GM18907 (cell line): ENCODE measurements at regions not wholly inside any gene's neighbourhood (a gene's known extent, or its start where the extent isn't known, plus 50 kb on each side); places are given as distances from the start of the nearest gene placed in this dataset.
"Not testable (repeated sequence)": the region's sequence is repeated elsewhere in the genome, so short reads cannot be mapped to it uniquely, and the experiment has no call there.

Source experiments
- ATAC-seq: cut with Tn5 transposase; IDR thresholded peaks from one replicate; pipeline ENCODE4 v1.9.1; 2021; ENCODE audit warnings: mild to moderate bottlenecking, moderate library complexity; ENCODE audit not compliant: unreplicated experiment

GRCh38 chr5:62931153-62931950 lies 352.7 kb downstream of the LRRC70 start:
- ATAC-seq = no peak

GRCh38 chr5:62922191-62922590 lies 343.6 kb downstream of the LRRC70 start:
- no peak for ATAC-seq

GRCh38 chr5:62920856-62921255 lies 342.2 kb downstream of the LRRC70 start:
- ATAC-seq = no peak

- no peak for ATAC-seq
These were observed 330.7 kb downstream of the LRRC70 start for GRCh38 chr5:62909326-62909725.

- ATAC-seq = no peak
These were observed 323.5 kb downstream of the LRRC70 start for GRCh38 chr5:62902126-62902525.

- ATAC-seq = no peak
These were observed 322.4 kb downstream of the LRRC70 start for GRCh38 chr5:62900976-62901375.

- ATAC-seq = no peak
These were observed 317.7 kb downstream of the LRRC70 start for GRCh38 chr5:62896121-62896893.

GRCh38 chr5:62886603-62887315 lies 308.1 kb downstream of the LRRC70 start:
- no peak for ATAC-seq

GRCh38 chr5:62837330-62837729 lies 258.7 kb downstream of the LRRC70 start:
- not testable (repeated sequence) for ATAC-seq

- ATAC-seq = no peak
These were observed 251.0 kb downstream of the LRRC70 start for GRCh38 chr5:62829604-62829986.

GRCh38 chr5:62828742-62829603 lies 250.4 kb downstream of the LRRC70 start:
- ATAC-seq = no peak

- no peak for ATAC-seq
These were observed 247.1 kb downstream of the LRRC70 start for GRCh38 chr5:62825623-62826220.

GRCh38 chr5:62824936-62825335 lies 246.3 kb downstream of the LRRC70 start:
- ATAC-seq = no peak

GRCh38 chr5:62817043-62817442 lies 238.4 kb downstream of the LRRC70 start:
- ATAC-seq = not testable (repeated sequence)

- no peak for ATAC-seq
These were observed 236.4 kb downstream of the LRRC70 start for GRCh38 chr5:62814991-62815390.

GRCh38 chr5:62812621-62813255 lies 234.1 kb downstream of the LRRC70 start:
- ATAC-seq = no peak

- ATAC-seq = not testable (repeated sequence)
These were observed 226.2 kb downstream of the LRRC70 start for GRCh38 chr5:62804819-62805218.

GRCh38 chr5:62795926-62796325 lies 217.3 kb downstream of the LRRC70 start:
- ATAC-seq = no peak

- no peak for ATAC-seq
These were observed 215.8 kb downstream of the LRRC70 start for GRCh38 chr5:62794456-62794855.

GRCh38 chr5:62791059-62791458 lies 212.4 kb downstream of the LRRC70 start:
- no peak for ATAC-seq
